ENCODE measurements at regions not wholly inside any gene's neighbourhood (a gene's known extent, or its start where the extent isn't known, plus 50 kb on each side); places are given as distances from the start of the nearest gene placed in this dataset.

GRCh38 chr5:12109075-12109688, 204.9 kb upstream of the CTNND2 start (continued):
- TF ChIP-seq CHD7 (IDR thresholded peaks at IDR 0.05; ENCODE audit: insufficient replicate concordance, low read length) (no peak), TEAD4 (IDR thresholded peaks at IDR 0.05; ENCODE audit: low read depth, low read length) (no peak), POLR2A (IDR thresholded peaks at IDR 0.05; ENCODE audit: control extremely low read depth in 1 of 2, low read depth in 2 of 2, low read length in 2 of 2) (no peak), ZNF274 (IDR thresholded peaks at IDR 0.05; ENCODE audit: borderline replicate concordance, extremely low read depth, low read length) (no peak), CHD2 (IDR thresholded peaks at IDR 0.05; ENCODE audit: low read length) (no peak), CTCF (IDR thresholded peaks at IDR 0.05; ENCODE audit: control extremely low read depth in 1 of 3, insufficient read depth in 1 of 3, low read depth in 1 of 3, low read length in 3 of 3) (no peak), BCL11A (IDR thresholded peaks at IDR 0.05; ENCODE audit: low read depth in 2 of 2, low read length in 2 of 2) (no peak), KDM4A (IDR thresholded peaks at IDR 0.05; ENCODE audit: low read depth, low read length, severe bottlenecking) (no peak), HDAC2 (IDR thresholded peaks at IDR 0.05; ENCODE audit: borderline replicate concordance in 1 of 2, low read depth in 2 of 2, low read length in 2 of 2) (no peak)

Data from H1 (cell line).